HCT116 (cell line): ENCODE measurements at regions not wholly inside any gene's neighbourhood (a gene's known extent, or its start where the extent isn't known, plus 50 kb on each side); places are given as distances from the start of the nearest gene placed in this dataset.

Experiments
- ATAC-seq: fragments of 200-7000 bp; cut with Tn5 transposase; 2 replicates; pipeline ENCODE4 v1.9.1; 2020; ENCODE audit warnings: mild to moderate bottlenecking, moderate library complexity
- BruUV-seq: library from RNA; stranded (reverse); fragments of 400-500 nt; replicated peaks from 2 replicates; lab custom pipeline; 2021; lab: Mats Ljungman, UMichigan
- CTCF ChIA-PET: fragments of 300-600 bp; sonication (Branson Sonifier 250); formaldehyde crosslinking; loops from one replicate; lab custom pipeline; 2021; ENCODE audit warnings: antibody characterized with exemption; lab: Charles Lee
- POLR2A ChIA-PET: fragments of 300-600, 350-600 bp; sonication (Branson Sonifier 250); formaldehyde crosslinking; loops from one replicate; lab custom pipeline; 2021; ENCODE audit warnings: antibody characterized with exemption; lab: Charles Lee
- RAD21 ChIA-PET, 2 experiments: fragments of 300-600 bp; sonication (Branson Sonifier 250); formaldehyde crosslinking; loops; one replicate each; lab custom pipeline; 2023; ENCODE audit warnings: low total read pairs in 2 of 2; ENCODE audit not compliant: uncharacterized antibody in 2 of 2, unreplicated experiment in 2 of 2, low non-redundant PET in 1 of 2; lab: Charles Lee
- DNase-seq: peaks from one replicate; pipeline ENCODE4 v3.0.0-alpha.2; 2010; ENCODE audit warnings: low read depth, low spot score
- H2AFZ ChIP-seq: fragments of 200-600 bp; shearing (Covaris generic), sonication (generic); 2 replicates; pipeline ENCODE4 v1.6.1; 2017; ENCODE audit warnings: low read depth, mixed run types, mixed read lengths, antibody characterized with exemption, low read length; ENCODE audit not compliant: poor library complexity, severe bottlenecking
- H3K27ac ChIP-seq: 2 replicates; pipeline ENCODE4 v1.5.1; 2012; ENCODE audit warnings: low read depth, low read length
- H3K27me3 ChIP-seq: fragments of 200-600 bp; sonication (generic); 2 replicates; pipeline ENCODE4 v1.6.1; 2016; ENCODE audit warnings: mixed run types, low read length, mixed read lengths; ENCODE audit not compliant: insufficient read depth
- H3K36me3 ChIP-seq, 2 experiments: fragments of 200-500 bp in 1 of 2; fragments of 200-600 bp in 1 of 2; sonication (Bioruptor generic) in 1 of 2; sonication (generic) in 1 of 2; 2 replicates each; pipeline versions ENCODE4 v1.5.1 to v1.6.1; 2014 to 2016; ENCODE audit warnings: low read length in 2 of 2, inconsistent platforms in 1 of 2, mixed read lengths in 1 of 2, mixed run types in 1 of 2; ENCODE audit not compliant: insufficient read depth in 2 of 2, control insufficient read depth in 1 of 2
- H3K4me1 ChIP-seq, 2 experiments: fragments of 200-600 bp in 1 of 2; sonication (generic) in 1 of 2; 2 replicates each; pipeline versions ENCODE4 v1.5.1 to v1.6.1; 2012 to 2017; ENCODE audit warnings: low read length in 2 of 2, inconsistent platforms in 1 of 2, mild to moderate bottlenecking in 1 of 2, mixed read lengths in 1 of 2, mixed run types in 1 of 2, moderate library complexity in 1 of 2; ENCODE audit not compliant: insufficient read depth in 2 of 2, control insufficient read depth in 1 of 2
- H3K4me2 ChIP-seq: fragments of 200-600 bp; sonication (generic); 2 replicates; pipeline ENCODE4 v1.6.1; 2017; ENCODE audit warnings: mixed run types, low read length, mixed read lengths
- H3K4me3 ChIP-seq, 2 experiments: fragments of 200-600 bp in 1 of 2; sonication (generic) in 1 of 2; replicated peaks in 1 of 2; 2 replicates each; pipeline ENCODE4 v1.5.1; 2011 to 2016; ENCODE audit warnings: low read length in 2 of 2, control low read depth in 1 of 2, low read depth in 1 of 2, mild to moderate bottlenecking in 1 of 2, mixed read lengths in 1 of 2, mixed run types in 1 of 2
- H3K79me2 ChIP-seq: fragments of 200-600 bp; sonication (generic); 2 replicates; pipeline ENCODE4 v1.6.1; 2017; ENCODE audit warnings: mild to moderate bottlenecking, mixed run types, low read length, moderate library complexity, mixed read lengths; ENCODE audit not compliant: insufficient read depth
- H3K9ac ChIP-seq: fragments of 200-600 bp; sonication (generic); 2 replicates; pipeline ENCODE4 v1.6.1; 2016; ENCODE audit warnings: low read length, mixed read lengths
- H3K9me2 ChIP-seq: fragments of 200-600 bp; sonication (generic), shearing (Covaris generic); 2 replicates; pipeline ENCODE4 v1.6.1; 2017; ENCODE audit warnings: mixed run types, mild to moderate bottlenecking, moderate library complexity; ENCODE audit not compliant: insufficient read depth
- H3K9me3 ChIP-seq, 2 experiments: fragments of 200-500 bp in 1 of 2; fragments of 200-600 bp in 1 of 2; sonication (Bioruptor generic) in 1 of 2; sonication (generic) in 1 of 2; 2 replicates each; pipeline ENCODE4 v1.6.1; 2014 to 2017; ENCODE audit warnings: low read length in 2 of 2, mixed read lengths in 2 of 2, inconsistent platforms in 1 of 2, low read depth in 1 of 2, mild to moderate bottlenecking in 1 of 2, mixed run types in 1 of 2, moderate library complexity in 1 of 2; ENCODE audit not compliant: control insufficient read depth in 1 of 2, insufficient read depth in 1 of 2
- H4K20me1 ChIP-seq: fragments of 200-600 bp; sonication (generic), shearing (Covaris generic); 2 replicates; pipeline ENCODE4 v1.6.1; 2017; ENCODE audit warnings: mixed run types, mild to moderate bottlenecking, moderate library complexity; ENCODE audit not compliant: insufficient read depth
- ATF3 ChIP-seq: IDR thresholded peaks from 2 replicates; pipeline ENCODE4 v1.6.1; 2012
- CBX3 ChIP-seq: IDR thresholded peaks from 2 replicates; pipeline ENCODE4 v1.6.1; 2012; ENCODE audit warnings: low read depth
- CEBPB ChIP-seq: IDR thresholded peaks from 2 replicates; pipeline ENCODE4 v1.6.1; 2012; ENCODE audit warnings: low read depth
- EZH2 ChIP-seq: fragments of 200-600 bp; sonication (generic); IDR thresholded peaks from 2 replicates; pipeline ENCODE4 v1.6.1; 2017; ENCODE audit warnings: antibody characterized with exemption, mixed run types
- EZH2phosphoT487 ChIP-seq: fragments of 200-600 bp; IDR thresholded peaks from 2 replicates; pipeline ENCODE4 v1.6.1; 2018; ENCODE audit warnings: antibody characterized with exemption, borderline replicate concordance
- MAX ChIP-seq: IDR thresholded peaks from 2 replicates; pipeline ENCODE4 v1.6.1; 2012
- POLR2AphosphoS5 ChIP-seq: IDR thresholded peaks from 2 replicates; pipeline ENCODE4 v1.6.1; 2011; ENCODE audit warnings: mild to moderate bottlenecking, low read depth, low read length, moderate library complexity
- RAD21 ChIP-seq: IDR thresholded peaks from 2 replicates; pipeline ENCODE4 v1.6.1; 2012; ENCODE audit warnings: low read depth, mild to moderate bottlenecking
- SIN3A ChIP-seq: IDR thresholded peaks from 2 replicates; pipeline ENCODE4 v1.6.1; 2012; ENCODE audit warnings: low read depth
- SRF ChIP-seq: IDR thresholded peaks from 2 replicates; pipeline ENCODE4 v1.6.1; 2012; ENCODE audit warnings: low read depth
- TCF7L2 ChIP-seq: IDR thresholded peaks from 2 replicates; pipeline ENCODE4 v1.7.0; 2011; ENCODE audit warnings: borderline replicate concordance, inconsistent platforms; ENCODE audit not compliant: insufficient read depth, insufficient read length; ENCODE audit errors: extremely low read depth
- YY1 ChIP-seq: IDR thresholded peaks from 2 replicates; pipeline ENCODE4 v1.6.1; 2011; ENCODE audit warnings: low read length, low read depth, moderate library complexity, mild to moderate bottlenecking; ENCODE audit not compliant: insufficient replicate concordance; ENCODE audit errors: extremely low read depth
- ZBTB33 ChIP-seq: IDR thresholded peaks from 2 replicates; pipeline ENCODE4 v1.6.1; 2011; ENCODE audit warnings: mild to moderate bottlenecking, low read length, moderate library complexity; ENCODE audit not compliant: insufficient replicate concordance; ENCODE audit errors: extremely low read depth
- ZFX ChIP-seq: fragments of 450-650 bp; IDR thresholded peaks from 2 replicates; pipeline ENCODE4 v1.6.1; 2017
- ZNF274 ChIP-seq: fragments of 200-500 bp; sonication (Bioruptor generic); IDR thresholded peaks from 2 replicates; pipeline ENCODE4 v1.6.1; 2014; ENCODE audit warnings: mild to moderate bottlenecking, low read depth, low read length, inconsistent platforms
- intact Hi-C: fragments of 100-400 bp; cut with micrococcal nuclease; formaldehyde crosslinking; loops from 2 replicates; pipeline ENCODE4 v1.10.0; 2022

- no peaks in the 10 kb centered on the region for H3K27me3 ChIP-seq
- no peak overlapping the region for H3K4me2 ChIP-seq
- CTCF ChIA-PET: no interaction called here
- no peaks in the 10 kb centered on the region for H3K36me3 ChIP-seq
- H2AFZ ChIP-seq: no peak overlapping the region
- DNase-seq (no peak), ATAC-seq (no peak)
- intact Hi-C loops: no loop called here
- POLR2A ChIA-PET: no interaction called here
- no peaks in the 10 kb centered on the region for H3K9me2 ChIP-seq
- RAD21 ChIA-PET: no interaction called here
- H3K27ac ChIP-seq: no peak overlapping the region
- H3K4me3 ChIP-seq: no peak overlapping the region
- no peak overlapping the region for H3K9ac ChIP-seq
- H3K79me2 ChIP-seq: no peaks in the 10 kb centered on the region
- no TSS peak for BruUV-seq
- no peaks in the 10 kb centered on the region for H3K9me3 ChIP-seq
- H3K4me1 ChIP-seq: peaks cover 2 to 3% of the 10 kb centered on the region in 2 experiments; a peak in 2 of 4 replicates
- TF ChIP-seq TCF7L2 (no peak), CBX3 (no peak), POLR2AphosphoS5 (no peak), CEBPB (no peak), SRF (no peak), SIN3A (no peak), MAX (no peak), ZFX (no peak), ZBTB33 (no peak), ATF3 (no peak), EZH2 (no peak), YY1 (no peak), RAD21 (no peak), EZH2phosphoT487 (no peak), ZNF274 (no peak)
- TF ChIP-seq, all 23 proteins: peak for 0
- no peaks in the 10 kb centered on the region for H4K20me1 ChIP-seq
These were observed 141.3 kb upstream of the RASSF8 start for GRCh38 chr12:25817166-25817565.
